GM18517 (cell line): ENCODE measurements at regions not wholly inside any gene's neighbourhood (a gene's known extent, or its start where the extent isn't known, plus 50 kb on each side); places are given as distances from the start of the nearest gene placed in this dataset.
"Not testable (repeated sequence)": the region's sequence is repeated elsewhere in the genome, so short reads cannot be mapped to it uniquely, and the experiment has no call there.

Experiments used
- ATAC-seq: cut with Tn5 transposase; IDR thresholded peaks from one replicate; pipeline ENCODE4 v1.9.1; 2021; ENCODE audit warnings: mild to moderate bottlenecking, moderate library complexity; ENCODE audit not compliant: unreplicated experiment

GRCh38 chr14:55766071-55766470, 186.1 kb downstream of the KTN1 start:
- ATAC-seq, result no peak

DNA sequence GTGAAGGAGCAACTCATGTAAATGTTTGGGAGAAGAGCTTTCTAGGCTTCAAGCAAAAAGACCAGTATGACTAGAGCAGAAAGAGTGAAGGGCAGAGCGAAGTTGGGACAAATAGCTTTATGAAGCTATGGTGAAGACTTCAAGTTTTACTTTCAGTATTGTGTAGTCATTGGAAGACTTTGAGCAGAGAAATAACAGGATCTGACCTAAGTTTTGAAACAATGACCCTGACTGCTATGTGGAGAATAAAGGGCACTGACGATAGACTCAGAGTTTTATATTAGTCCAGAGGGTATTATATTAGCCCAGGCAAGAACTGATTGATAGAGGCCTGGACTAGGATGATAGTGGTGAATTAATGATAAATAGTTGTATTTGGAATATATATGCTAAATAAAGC, 187.3 kb downstream of the KTN1 start:
- ATAC-seq, result no peak

DNA sequence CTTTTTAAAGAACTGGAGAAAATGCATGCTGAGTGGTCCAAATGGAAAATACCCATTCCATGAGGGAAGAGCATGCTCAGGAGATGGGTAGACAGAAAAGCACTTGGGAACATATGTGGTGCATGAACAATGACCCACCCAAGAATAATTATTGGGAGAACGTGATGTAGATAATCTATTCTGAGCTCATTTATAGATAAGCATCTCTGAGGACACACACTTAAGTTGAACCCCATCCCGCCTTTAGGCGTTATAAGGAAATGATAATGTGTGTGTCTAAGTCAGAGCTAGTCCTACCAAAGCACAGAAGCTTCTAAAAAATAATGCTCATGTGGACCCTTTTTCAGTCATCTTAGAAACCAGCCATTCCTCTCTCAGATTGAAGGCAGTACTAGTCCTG, 189.9 kb downstream of the KTN1 start:
- no peak for ATAC-seq

- no peak for ATAC-seq
These were observed 191.4 kb downstream of the KTN1 start for GRCh38 chr14:55771242-55771981.

DNA sequence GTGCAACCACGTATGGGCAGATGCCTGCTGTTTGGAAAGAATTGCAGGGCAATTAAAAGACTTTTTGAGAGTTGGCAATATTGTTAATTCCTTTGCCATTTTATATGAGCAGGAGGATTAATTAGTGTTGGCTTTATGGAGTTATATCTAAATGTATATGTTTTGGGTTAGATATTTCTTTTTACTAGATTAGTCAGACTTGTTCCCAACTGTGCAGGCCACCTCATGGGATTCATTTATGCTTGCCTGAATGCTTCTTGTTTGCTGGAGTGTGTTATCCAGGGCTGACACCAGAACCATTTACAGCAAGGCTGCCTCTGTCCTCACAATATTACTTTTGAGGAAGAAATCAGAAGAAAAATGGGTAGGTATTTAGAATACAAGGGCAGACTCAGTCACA, 192.5 kb downstream of the KTN1 start:
- ATAC-seq, result no peak

DNA sequence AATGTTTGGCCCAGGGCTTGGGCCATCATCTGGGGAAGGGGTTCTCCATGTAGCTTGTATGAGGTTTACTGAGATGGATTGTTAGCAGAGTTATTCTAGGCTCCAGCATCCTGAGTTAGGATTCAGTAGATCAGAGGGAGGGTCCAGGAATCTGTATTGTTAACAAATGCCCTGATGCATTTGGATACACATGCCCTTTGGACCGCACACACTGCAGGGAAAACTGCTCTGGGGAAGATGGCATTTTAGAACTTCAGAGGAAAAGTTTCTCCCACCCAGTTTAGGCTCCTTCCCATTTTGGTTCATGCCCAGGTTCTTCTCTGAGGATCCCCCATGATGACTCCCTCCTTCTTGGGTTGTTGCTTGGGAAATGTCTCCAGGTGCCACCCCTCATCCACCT, 193.3 kb downstream of the KTN1 start:
- ATAC-seq, result no peak

GRCh38 chr14:55773984-55774545, 194.1 kb downstream of the KTN1 start:
- ATAC-seq, result no peak

GRCh38 chr14:55777877-55778276, 197.9 kb downstream of the KTN1 start:
- ATAC-seq, result no peak

DNA sequence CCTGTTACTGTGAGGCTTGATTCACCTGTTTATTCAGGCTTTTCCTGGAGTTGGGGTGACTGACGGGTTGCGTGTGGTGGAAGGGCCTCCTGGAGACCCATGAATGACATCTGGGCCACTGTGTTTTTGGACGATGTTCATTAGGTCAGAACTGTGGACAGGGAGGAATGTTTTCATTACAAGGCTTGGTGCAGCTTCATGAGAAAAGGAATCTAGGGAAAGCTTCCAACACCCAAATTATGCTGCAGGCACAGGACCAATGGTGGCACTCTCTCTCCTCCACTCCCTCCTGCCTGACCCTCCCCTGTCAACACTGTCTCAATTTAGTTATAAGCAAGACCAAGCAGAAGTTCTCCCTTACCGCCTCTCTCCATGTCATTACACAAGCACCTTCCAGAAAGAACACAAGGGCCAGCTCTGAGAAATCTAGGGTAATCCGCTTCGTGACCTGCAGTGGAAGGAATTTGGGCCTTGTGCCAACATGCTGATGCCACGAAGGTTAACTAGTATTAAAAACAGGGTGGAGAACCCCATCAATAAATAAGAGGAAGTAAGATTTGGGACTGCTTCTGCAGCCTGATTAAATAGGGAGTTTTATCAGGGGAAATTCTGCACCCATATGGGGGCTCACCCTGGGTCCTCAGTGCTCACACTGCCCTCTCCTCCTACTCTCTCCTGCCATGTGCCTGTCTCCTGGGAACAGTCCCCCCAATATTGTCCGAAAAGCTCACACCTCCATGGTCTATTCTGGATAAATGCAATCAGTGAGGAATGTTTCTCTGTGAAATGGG, 200.3 kb downstream of the KTN1 start:
- no peak for ATAC-seq

GRCh38 chr14:55781046-55781445, 201.0 kb downstream of the KTN1 start:
- ATAC-seq, result no peak

GRCh38 chr14:55782166-55782565, 202.2 kb downstream of the KTN1 start:
- no peak for ATAC-seq

- no peak for ATAC-seq
These were observed 209.4 kb downstream of the KTN1 start for GRCh38 chr14:55789406-55789805.

- ATAC-seq, result no peak
These were observed 214.9 kb downstream of the KTN1 start for GRCh38 chr14:55794655-55795595.

GRCh38 chr14:55796513-55796912, 216.5 kb downstream of the KTN1 start:
- ATAC-seq, result not testable (repeated sequence)

GRCh38 chr14:55798406-55798805, 218.4 kb downstream of the KTN1 start:
- no peak for ATAC-seq

DNA sequence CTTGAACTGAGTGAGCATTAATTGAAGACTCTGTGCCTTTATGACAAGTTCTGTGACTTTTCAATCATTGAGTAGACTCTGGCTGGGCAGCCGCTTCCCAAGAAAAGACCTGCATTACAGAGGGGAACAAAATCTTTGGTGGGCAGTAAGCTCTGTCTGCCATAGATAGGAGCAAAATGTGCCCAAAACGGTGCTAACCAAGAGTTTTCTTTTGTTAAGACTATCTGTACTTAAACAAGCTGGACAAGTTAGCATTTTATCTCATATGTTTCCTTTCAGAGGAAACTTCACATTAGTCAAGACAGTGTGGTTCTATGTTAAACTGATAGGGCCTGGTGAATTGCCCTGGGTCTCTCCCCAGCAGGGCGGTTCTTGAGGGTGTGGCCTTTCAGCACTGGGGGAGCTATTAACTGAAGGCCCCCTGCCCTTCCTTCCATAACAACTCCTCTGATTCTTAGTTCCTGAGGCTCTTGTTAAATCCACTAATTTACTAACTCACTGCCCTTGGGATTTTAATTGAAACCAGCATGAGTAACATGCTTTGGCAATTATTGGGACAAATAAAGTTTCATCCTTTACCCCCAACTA, 219.6 kb downstream of the KTN1 start:
- ATAC-seq, result no peak

GRCh38 chr14:55800156-55800785, 220.3 kb downstream of the KTN1 start:
- no peak for ATAC-seq

DNA sequence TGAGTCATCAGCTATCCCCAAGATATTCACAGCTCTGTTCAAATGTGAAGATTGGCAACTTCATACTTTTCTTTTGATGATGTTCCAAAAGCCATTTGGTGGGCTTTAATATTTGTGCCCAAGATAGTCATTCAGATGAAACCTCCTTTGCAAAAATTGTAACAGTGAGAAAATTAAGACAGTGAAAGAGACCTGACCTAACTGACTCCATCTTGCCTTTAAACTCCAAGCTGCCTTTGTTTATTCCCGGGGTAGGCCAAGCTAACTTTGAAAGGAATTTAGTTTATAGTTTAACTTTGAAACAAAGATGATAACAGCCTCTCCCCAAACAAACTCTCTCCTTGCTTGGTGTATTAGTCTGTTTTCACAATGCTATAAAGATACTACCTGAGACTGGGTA, 221.1 kb downstream of the KTN1 start:
- no peak for ATAC-seq

DNA sequence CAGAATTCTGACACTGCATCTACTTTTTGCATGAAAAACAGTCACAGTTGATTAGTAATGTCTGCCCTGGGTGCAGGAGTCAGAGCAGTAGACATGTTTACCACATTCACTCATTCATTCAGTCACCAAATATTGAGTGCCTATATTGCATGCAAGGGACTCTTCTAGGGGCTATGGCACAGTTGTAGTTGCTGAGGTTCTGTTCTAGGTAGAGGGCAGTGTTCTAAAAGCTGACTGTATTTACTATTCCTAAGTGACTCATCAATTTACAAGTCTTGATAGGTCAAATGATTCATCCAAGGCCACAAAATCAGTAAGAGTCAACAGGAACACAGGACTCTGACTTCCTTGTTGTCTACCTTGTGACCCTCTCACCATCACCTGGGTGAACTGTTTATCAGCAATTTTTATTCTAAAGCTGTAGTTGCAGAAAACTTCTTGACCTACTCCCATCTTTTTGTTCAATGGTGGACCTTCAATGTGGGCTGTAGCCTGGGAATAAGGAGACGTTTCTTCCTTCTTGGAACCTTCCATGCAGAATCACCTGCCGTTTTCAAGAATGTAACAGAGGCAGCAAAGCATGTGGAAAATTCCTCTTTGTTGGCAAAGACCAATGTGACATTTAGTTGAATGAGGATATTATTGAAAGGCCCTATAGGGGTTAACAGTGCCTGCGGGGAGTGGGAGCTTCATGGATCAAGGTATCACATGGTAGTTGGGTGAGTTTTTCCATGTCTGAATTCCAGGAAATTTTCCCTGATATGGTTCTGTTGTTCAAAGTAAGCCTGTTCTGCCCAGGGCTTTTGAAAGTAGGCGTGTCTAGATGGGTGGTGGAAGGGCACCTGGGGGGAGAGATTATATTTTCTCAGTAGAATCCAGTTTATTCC, 223.2 kb downstream of the KTN1 start:
- no peak for ATAC-seq
